ENCODE measurements at regions not wholly inside any gene's neighbourhood (a gene's known extent, or its start where the extent isn't known, plus 50 kb on each side); places are given as distances from the start of the nearest gene placed in this dataset.
"Not testable (repeated sequence)": the region's sequence is repeated elsewhere in the genome, so short reads cannot be mapped to it uniquely, and the experiment has no call there.

DNA sequence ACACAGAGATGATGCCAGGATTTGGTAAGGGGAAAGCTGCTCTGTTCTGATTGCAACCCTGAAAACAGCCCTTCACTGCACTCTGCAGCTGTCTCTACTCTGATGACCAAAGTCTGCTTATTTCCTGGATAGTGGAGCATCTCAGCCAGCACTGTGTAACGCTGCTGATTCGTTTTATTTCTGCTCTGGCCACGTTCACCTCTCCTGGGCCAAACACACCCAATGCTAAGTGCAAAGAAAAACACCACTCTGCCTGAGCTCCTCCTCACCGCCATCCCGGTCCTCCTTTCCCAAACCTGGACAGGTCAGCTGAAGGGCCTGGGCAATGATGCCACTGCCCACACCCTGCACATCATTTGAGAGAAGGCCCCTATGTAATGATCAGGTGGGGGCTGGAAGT, 529.3 kb upstream of the B3GAT1 start:
- H3K9ac ChIP-seq, result no peak overlapping the region
- H3K27ac ChIP-seq, result no peak overlapping the region
- no peak overlapping the region for H2AFZ ChIP-seq
- TF ChIP-seq, protein P1, sequence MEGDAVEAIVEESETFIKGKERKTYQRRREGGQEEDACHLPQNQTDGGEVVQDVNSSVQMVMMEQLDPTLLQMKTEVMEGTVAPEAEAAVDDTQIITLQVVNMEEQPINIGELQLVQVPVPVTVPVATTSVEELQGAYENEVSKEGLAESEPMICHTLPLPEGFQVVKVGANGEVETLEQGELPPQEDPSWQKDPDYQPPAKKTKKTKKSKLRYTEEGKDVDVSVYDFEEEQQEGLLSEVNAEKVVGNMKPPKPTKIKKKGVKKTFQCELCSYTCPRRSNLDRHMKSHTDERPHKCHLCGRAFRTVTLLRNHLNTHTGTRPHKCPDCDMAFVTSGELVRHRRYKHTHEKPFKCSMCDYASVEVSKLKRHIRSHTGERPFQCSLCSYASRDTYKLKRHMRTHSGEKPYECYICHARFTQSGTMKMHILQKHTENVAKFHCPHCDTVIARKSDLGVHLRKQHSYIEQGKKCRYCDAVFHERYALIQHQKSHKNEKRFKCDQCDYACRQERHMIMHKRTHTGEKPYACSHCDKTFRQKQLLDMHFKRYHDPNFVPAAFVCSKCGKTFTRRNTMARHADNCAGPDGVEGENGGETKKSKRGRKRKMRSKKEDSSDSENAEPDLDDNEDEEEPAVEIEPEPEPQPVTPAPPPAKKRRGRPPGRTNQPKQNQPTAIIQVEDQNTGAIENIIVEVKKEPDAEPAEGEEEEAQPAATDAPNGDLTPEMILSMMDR (IDR thresholded peaks at IDR 0.05), result no peak
- H3K79me2 ChIP-seq, result no peaks in the 10 kb centered on the region
- no peak overlapping the region for H3K4me3 ChIP-seq (ENCODE audit: low read depth, low read length)
- no peak overlapping the region for H3K4me2 ChIP-seq (ENCODE audit: low read length)
- H3K36me3 ChIP-seq (ENCODE audit: control insufficient read depth, insufficient read depth, low read length), result no peaks in the 10 kb centered on the region
- H3K27me3 ChIP-seq (ENCODE audit: control insufficient read depth, insufficient read depth, low read length), result no peaks in the 10 kb centered on the region
- no peaks in the 10 kb centered on the region for H3K9me3 ChIP-seq (ENCODE audit: control insufficient read depth, low read length)
- no peaks in the 10 kb centered on the region for H3K4me1 ChIP-seq

DNA sequence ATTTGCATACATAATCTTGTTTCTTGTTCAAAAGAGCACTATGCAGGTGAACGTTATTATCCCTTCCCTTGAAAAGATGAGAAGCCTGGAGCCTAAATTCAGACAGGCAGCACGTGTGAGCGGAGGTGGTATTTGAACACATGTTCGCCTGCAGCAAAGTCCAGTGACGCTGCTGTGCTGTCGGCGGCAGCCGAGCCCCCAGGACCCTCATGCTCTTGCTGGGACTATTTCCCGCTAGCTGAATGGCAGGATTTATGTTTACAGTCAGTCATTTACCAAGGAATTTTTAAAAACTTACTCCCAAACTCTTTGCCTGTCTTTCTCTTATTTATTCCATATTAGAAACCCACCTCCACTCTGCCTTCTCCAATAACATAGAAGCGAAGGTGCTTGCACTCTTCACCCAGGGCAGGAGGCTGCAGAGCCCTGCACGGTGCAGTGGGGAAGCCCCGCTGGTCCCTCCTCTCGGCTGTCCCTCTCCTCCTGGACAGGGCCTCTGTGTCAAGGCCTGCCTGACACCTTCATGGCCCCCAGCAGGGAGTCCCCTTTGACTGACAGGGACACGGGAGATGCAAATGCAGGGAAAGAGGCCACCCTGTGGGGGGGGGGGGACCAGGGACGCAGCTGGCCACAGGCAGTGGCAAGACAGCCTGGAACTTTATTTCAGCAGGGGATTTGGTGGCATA, 528.5 kb upstream of the B3GAT1 start:
- Histone ChIP-seq H3K4me3 (ENCODE audit: low read depth, low read length) (no peak overlapping the region), H2AFZ (no peak overlapping the region), H3K79me2 (no peaks in the 10 kb centered on the region), H3K36me3 (ENCODE audit: control insufficient read depth, insufficient read depth, low read length) (no peaks in the 10 kb centered on the region), H3K9ac (no peak overlapping the region), H3K27ac (no peak overlapping the region), H3K9me3 (ENCODE audit: control insufficient read depth, low read length) (no peaks in the 10 kb centered on the region), H3K4me1 (no peaks in the 10 kb centered on the region), H3K4me2 (ENCODE audit: low read length) (no peak overlapping the region), H3K27me3 (ENCODE audit: control insufficient read depth, insufficient read depth, low read length) (no peaks in the 10 kb centered on the region)
- TF ChIP-seq, protein P1 (IDR thresholded peaks at IDR 0.05), result no peak

DNA sequence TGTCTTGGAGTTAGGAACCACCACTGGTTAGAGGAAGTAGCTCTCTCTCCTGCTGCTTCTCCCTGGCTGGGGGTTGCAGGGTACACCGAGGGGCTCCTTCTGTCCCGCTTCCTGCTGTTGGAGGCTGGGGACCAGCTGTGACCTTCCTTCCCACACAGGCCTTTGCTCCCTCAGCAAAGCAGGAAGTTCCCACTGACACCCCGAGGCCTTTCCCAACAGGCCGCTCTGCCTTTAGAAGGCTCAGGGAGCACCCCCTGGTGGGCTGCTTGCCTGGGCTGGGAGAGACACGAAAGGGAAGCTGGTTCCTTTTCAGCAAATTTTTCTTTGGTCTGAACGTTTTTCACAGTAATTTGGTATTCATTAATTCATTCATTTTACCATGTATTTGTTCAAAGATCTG, 527.9 kb upstream of the B3GAT1 start:
- Histone ChIP-seq H3K9ac (no peak overlapping the region), H3K79me2 (no peaks in the 10 kb centered on the region), H3K4me1 (no peaks in the 10 kb centered on the region), H3K36me3 (ENCODE audit: control insufficient read depth, insufficient read depth, low read length) (no peaks in the 10 kb centered on the region), H3K4me3 (ENCODE audit: low read depth, low read length) (no peak overlapping the region), H3K27ac (no peak overlapping the region), H2AFZ (no peak overlapping the region), H3K27me3 (ENCODE audit: control insufficient read depth, insufficient read depth, low read length) (no peaks in the 10 kb centered on the region), H3K9me3 (ENCODE audit: control insufficient read depth, low read length) (no peaks in the 10 kb centered on the region), H3K4me2 (ENCODE audit: low read length) (no peak overlapping the region)
- TF ChIP-seq, protein P1 (IDR thresholded peaks at IDR 0.05), result no peak

DNA sequence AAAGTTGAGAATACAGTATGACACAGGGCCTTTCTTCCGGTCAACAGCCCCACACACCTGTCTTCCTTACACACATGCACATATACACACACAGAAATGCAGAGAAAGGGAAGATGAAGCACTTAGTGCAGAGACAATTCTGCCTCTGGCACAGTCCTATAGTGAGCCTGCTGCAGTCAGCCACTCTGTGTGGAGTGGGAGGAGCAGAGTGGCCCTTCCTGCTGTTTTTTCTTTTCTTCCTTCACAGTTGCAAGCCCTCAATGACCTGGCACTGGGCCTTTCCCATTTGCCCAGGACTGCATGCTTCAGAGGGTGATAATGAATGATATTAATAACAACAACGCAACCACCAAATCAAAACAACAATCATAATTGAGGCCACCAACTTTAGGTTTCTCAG, 527.0 kb upstream of the B3GAT1 start:
- Histone ChIP-seq H3K4me1 (no peaks in the 10 kb centered on the region), H3K9ac (no peak overlapping the region), H3K27me3 (ENCODE audit: control insufficient read depth, insufficient read depth, low read length) (no peaks in the 10 kb centered on the region), H3K79me2 (no peaks in the 10 kb centered on the region), H3K9me3 (ENCODE audit: control insufficient read depth, low read length) (no peaks in the 10 kb centered on the region), H3K27ac (no peak overlapping the region), H3K4me3 (ENCODE audit: low read depth, low read length) (no peak overlapping the region), H3K4me2 (ENCODE audit: low read length) (no peak overlapping the region), H2AFZ (no peak overlapping the region), H3K36me3 (ENCODE audit: control insufficient read depth, insufficient read depth, low read length) (no peaks in the 10 kb centered on the region)
- TF ChIP-seq, protein P1 (IDR thresholded peaks at IDR 0.05), result no peak

DNA sequence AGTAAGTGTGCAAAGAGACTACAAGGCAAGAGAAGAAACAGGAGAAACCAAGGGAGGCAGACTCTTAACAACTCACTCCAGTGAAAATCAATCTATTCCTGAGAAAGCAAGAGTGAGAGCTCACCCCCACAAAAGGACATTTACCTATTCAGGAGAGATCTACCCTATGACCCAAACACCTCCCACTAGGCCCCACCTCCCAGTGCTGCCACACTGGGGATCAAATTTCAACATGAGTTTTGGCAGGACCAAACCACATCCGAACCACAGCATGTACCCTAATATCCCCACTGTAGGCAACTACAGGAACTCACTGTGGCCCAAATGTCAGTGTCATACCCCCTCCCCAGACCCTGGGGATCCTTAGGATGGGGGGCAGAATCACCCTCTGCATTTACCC, 526.2 kb upstream of the B3GAT1 start:
- H3K79me2 ChIP-seq, result no peaks in the 10 kb centered on the region
- no peaks in the 10 kb centered on the region for H3K4me1 ChIP-seq
- H3K4me2 ChIP-seq (ENCODE audit: low read length), result no peak overlapping the region
- no peak overlapping the region for H3K9ac ChIP-seq
- no peak overlapping the region for H2AFZ ChIP-seq
- no peaks in the 10 kb centered on the region for H3K36me3 ChIP-seq (ENCODE audit: control insufficient read depth, insufficient read depth, low read length)
- TF ChIP-seq, protein P1 (IDR thresholded peaks at IDR 0.05), result no peak
- no peak overlapping the region for H3K27ac ChIP-seq
- no peak overlapping the region for H3K4me3 ChIP-seq (ENCODE audit: low read depth, low read length)
- H3K27me3 ChIP-seq (ENCODE audit: control insufficient read depth, insufficient read depth, low read length), result no peaks in the 10 kb centered on the region
- H3K9me3 ChIP-seq (ENCODE audit: control insufficient read depth, low read length), result no peaks in the 10 kb centered on the region

DNA sequence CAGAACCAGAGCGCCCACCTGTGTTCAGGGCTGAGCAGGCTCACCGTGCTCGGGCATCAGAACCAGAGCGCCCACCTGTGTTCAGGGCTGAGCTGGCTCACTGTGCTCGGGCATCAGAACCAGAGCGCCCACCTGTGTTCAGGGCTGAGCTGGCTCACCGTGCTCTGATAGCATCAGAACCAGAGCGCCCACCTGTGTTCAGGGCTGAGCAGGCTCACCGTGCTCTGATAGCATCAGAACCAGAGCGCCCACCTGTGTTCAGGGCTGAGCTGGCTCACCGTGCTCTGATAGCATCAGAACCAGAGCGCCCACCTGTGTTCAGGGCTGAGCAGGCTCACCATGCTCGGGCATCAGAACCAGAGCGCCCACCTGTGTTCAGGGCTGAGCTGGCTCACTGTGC, 525.2 kb upstream of the B3GAT1 start:
- not testable (repeated sequence) for H2AFZ ChIP-seq, H3K27ac ChIP-seq, H3K79me2 ChIP-seq

More for the DNA sequence above, 525.2 kb upstream of the B3GAT1 start:
- H3K4me3 ChIP-seq (ENCODE audit: low read depth, low read length); H3K36me3 ChIP-seq (ENCODE audit: control insufficient read depth, insufficient read depth, low read length); H3K27me3 ChIP-seq (ENCODE audit: control insufficient read depth, insufficient read depth, low read length); H3K9ac ChIP-seq; H3K4me2 ChIP-seq (ENCODE audit: low read length); H3K9me3 ChIP-seq (ENCODE audit: control insufficient read depth, low read length); H3K4me1 ChIP-seq: not testable (repeated sequence)

Data from parathyroid adenoma (tissue), 2 donors.